ENCODE measurements at regions not wholly inside any gene's neighbourhood (a gene's known extent, or its start where the extent isn't known, plus 50 kb on each side); places are given as distances from the start of the nearest gene placed in this dataset.
"Not testable (repeated sequence)": the region's sequence is repeated elsewhere in the genome, so short reads cannot be mapped to it uniquely, and the experiment has no call there.

- TF ChIP-seq, protein P1, sequence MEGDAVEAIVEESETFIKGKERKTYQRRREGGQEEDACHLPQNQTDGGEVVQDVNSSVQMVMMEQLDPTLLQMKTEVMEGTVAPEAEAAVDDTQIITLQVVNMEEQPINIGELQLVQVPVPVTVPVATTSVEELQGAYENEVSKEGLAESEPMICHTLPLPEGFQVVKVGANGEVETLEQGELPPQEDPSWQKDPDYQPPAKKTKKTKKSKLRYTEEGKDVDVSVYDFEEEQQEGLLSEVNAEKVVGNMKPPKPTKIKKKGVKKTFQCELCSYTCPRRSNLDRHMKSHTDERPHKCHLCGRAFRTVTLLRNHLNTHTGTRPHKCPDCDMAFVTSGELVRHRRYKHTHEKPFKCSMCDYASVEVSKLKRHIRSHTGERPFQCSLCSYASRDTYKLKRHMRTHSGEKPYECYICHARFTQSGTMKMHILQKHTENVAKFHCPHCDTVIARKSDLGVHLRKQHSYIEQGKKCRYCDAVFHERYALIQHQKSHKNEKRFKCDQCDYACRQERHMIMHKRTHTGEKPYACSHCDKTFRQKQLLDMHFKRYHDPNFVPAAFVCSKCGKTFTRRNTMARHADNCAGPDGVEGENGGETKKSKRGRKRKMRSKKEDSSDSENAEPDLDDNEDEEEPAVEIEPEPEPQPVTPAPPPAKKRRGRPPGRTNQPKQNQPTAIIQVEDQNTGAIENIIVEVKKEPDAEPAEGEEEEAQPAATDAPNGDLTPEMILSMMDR (IDR thresholded peaks at IDR 0.05; ENCODE audit: borderline replicate concordance, insufficient read depth, low read depth, low read length): no peak
- no peak overlapping the region for H3K4me3 ChIP-seq (ENCODE audit: low read depth, low read length)
These were observed 93.4 kb upstream of the ARID1B start for GRCh38 chr6:156683821-156684220.

- H3K4me3 ChIP-seq (ENCODE audit: low read depth, low read length): no peak overlapping the region
- TF ChIP-seq, protein P1 (IDR thresholded peaks at IDR 0.05; ENCODE audit: borderline replicate concordance, insufficient read depth, low read depth, low read length): no peak
These were observed 100.5 kb upstream of the ARID1B start for GRCh38 chr6:156676721-156677120.

- H3K4me3 ChIP-seq (ENCODE audit: low read depth, low read length): no peak overlapping the region
- TF ChIP-seq, protein P1 (IDR thresholded peaks at IDR 0.05; ENCODE audit: borderline replicate concordance, insufficient read depth, low read depth, low read length): no peak
These were observed 103.0 kb upstream of the ARID1B start for GRCh38 chr6:156674197-156674596.

GRCh38 chr6:156670097-156670496, 107.1 kb upstream of the ARID1B start:
- not testable (repeated sequence) for H3K4me3 ChIP-seq (ENCODE audit: low read depth, low read length)

GRCh38 chr6:156662025-156662445, 115.1 kb upstream of the ARID1B start:
- no peak overlapping the region for H3K4me3 ChIP-seq (ENCODE audit: low read depth, low read length)
- TF ChIP-seq, protein P1 (IDR thresholded peaks at IDR 0.05; ENCODE audit: borderline replicate concordance, insufficient read depth, low read depth, low read length): no peak

- TF ChIP-seq, protein P1 (IDR thresholded peaks at IDR 0.05; ENCODE audit: borderline replicate concordance, insufficient read depth, low read depth, low read length): no peak
- H3K4me3 ChIP-seq (ENCODE audit: low read depth, low read length): no peak overlapping the region
These were observed 116.8 kb upstream of the ARID1B start for GRCh38 chr6:156660389-156660788.

- no peak overlapping the region for H3K4me3 ChIP-seq (ENCODE audit: low read depth, low read length)
- TF ChIP-seq, protein P1 (IDR thresholded peaks at IDR 0.05; ENCODE audit: borderline replicate concordance, insufficient read depth, low read depth, low read length): no peak
These were observed 117.4 kb upstream of the ARID1B start for GRCh38 chr6:156659822-156660198.
